ENCODE measurements at regions not wholly inside any gene's neighbourhood (a gene's known extent, or its start where the extent isn't known, plus 50 kb on each side); places are given as distances from the start of the nearest gene placed in this dataset.

DNA sequence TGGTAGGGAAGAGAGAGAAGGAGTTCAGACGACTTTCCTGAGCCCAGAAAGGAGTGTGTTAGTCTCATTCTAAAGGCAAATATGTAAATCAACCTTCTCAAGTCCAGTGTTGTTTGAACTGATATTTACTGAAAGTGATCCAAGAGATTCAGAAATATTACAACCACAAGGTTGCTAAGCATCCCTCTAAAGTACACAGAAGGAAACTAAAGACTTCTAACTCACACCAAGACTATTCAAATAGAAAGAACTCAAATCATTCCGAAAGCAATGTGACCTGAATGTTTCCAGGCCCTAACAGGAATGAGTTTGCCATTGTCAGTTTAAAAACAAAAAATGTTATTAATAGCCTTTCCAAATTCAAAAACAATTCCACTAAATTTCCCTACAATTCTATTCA, 56.9 kb upstream of the VGLL3 start:
- DNase-seq (no peak), ATAC-seq (no peak)
- no peak overlapping the region for H3K27ac Mint-ChIP-seq
- H3K27me3 Mint-ChIP-seq: no peaks in the 10 kb centered on the region
- no peaks in the 10 kb centered on the region for H3K4me1 Mint-ChIP-seq
- no peak overlapping the region for H3K4me3 Mint-ChIP-seq
- no peaks in the 10 kb centered on the region for H3K36me3 Mint-ChIP-seq (ENCODE audit: low read depth)
- H3K9me3 ChIP-seq (ENCODE audit: control insufficient read depth, low read length, poor library complexity, severe bottlenecking): peaks cover 2% of the 10 kb centered on the region

DNA sequence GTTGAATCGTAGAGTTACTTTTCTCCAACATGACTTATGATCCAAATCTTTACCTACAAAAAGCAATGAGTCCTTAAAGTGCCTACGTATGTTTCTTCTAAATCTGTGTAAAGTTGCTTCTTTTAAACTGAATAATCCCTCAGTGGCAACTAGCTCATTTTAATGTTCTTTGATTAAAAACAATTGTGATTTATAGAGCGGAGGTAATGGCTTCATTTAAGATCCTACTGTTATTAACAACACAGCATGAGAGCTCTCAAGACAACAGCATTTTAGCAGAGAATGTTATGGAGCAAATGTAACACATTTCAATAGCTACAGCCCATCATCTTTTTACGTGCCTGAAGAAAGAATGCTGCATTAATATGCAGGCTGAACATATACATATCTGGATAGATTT, 55.3 kb upstream of the VGLL3 start:
- Mint-ChIP-seq H3K27me3 (no peaks in the 10 kb centered on the region), H3K4me3 (no peak overlapping the region), H3K27ac (no peak overlapping the region), H3K4me1 (no peaks in the 10 kb centered on the region), H3K36me3 (ENCODE audit: low read depth) (no peaks in the 10 kb centered on the region)
- DNase-seq: no peak
- no peak for ATAC-seq
- H3K9me3 ChIP-seq (ENCODE audit: control insufficient read depth, low read length, poor library complexity, severe bottlenecking): peaks cover 2% of the 10 kb centered on the region

GRCh38 chr3:87045473-87045872, 54.5 kb upstream of the VGLL3 start:
- H3K9me3 ChIP-seq (ENCODE audit: control insufficient read depth, low read length, poor library complexity, severe bottlenecking): peaks cover 2% of the 10 kb centered on the region
- no peaks in the 10 kb centered on the region for H3K36me3 Mint-ChIP-seq (ENCODE audit: low read depth)
- H3K4me1 Mint-ChIP-seq: no peaks in the 10 kb centered on the region
- H3K4me3 Mint-ChIP-seq: no peak overlapping the region
- H3K27me3 Mint-ChIP-seq: no peaks in the 10 kb centered on the region
- H3K27ac Mint-ChIP-seq: no peak overlapping the region
- ATAC-seq (no peak), DNase-seq (no peak)

- H3K4me3 Mint-ChIP-seq: no peak overlapping the region
- H3K27me3 Mint-ChIP-seq: no peaks in the 10 kb centered on the region
- H3K4me1 Mint-ChIP-seq: no peaks in the 10 kb centered on the region
- DNase-seq (no peak), ATAC-seq (no peak)
- no peaks in the 10 kb centered on the region for H3K36me3 Mint-ChIP-seq (ENCODE audit: low read depth)
- H3K9me3 ChIP-seq (ENCODE audit: control insufficient read depth, low read length, poor library complexity, severe bottlenecking): peaks cover 2% of the 10 kb centered on the region
- H3K27ac Mint-ChIP-seq: no peak overlapping the region
These were observed 53.9 kb upstream of the VGLL3 start for GRCh38 chr3:87044846-87045245.

- Mint-ChIP-seq H3K27me3 (no peaks in the 10 kb centered on the region), H3K4me1 (no peaks in the 10 kb centered on the region), H3K27ac (no peak overlapping the region), H3K36me3 (ENCODE audit: low read depth) (no peaks in the 10 kb centered on the region), H3K4me3 (no peak overlapping the region)
- H3K9me3 ChIP-seq (ENCODE audit: control insufficient read depth, low read length, poor library complexity, severe bottlenecking): peaks cover 2% of the 10 kb centered on the region
- DNase-seq (no peak), ATAC-seq (no peak)
These were observed 53.5 kb upstream of the VGLL3 start for GRCh38 chr3:87044409-87044808.

DNA sequence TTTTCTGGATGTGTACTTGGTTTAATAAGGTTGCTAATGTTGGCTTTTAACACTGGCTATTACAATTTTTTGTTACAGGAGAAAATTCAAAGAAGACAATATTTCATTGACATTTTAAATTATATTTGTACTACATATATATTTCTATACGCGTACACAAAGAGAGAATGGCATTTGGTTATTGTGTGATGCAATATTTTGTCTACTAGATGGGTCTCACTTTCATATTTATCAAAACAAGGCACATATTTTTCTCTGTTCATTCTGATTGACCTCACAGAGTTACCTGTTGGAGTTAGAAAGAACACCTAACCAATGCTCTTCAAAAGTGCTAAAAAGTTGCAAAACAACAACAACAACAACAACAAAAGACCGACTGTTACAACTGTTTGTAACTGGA, 50.2 kb upstream of the VGLL3 start:
- no peak for ATAC-seq

More for the DNA sequence above, 50.2 kb upstream of the VGLL3 start:
- no peak overlapping the region for H3K4me3 Mint-ChIP-seq
- H3K9me3 ChIP-seq (ENCODE audit: control insufficient read depth, low read length, poor library complexity, severe bottlenecking): peaks cover 2% of the 10 kb centered on the region
- no peaks in the 10 kb centered on the region for H3K27me3 Mint-ChIP-seq
- H3K36me3 Mint-ChIP-seq (ENCODE audit: low read depth): no peaks in the 10 kb centered on the region
- H3K27ac Mint-ChIP-seq: no peak overlapping the region
- no peaks in the 10 kb centered on the region for H3K4me1 Mint-ChIP-seq
- no peak for DNase-seq
